HG03378 (cell line): ENCODE measurements at regions not wholly inside any gene's neighbourhood (a gene's known extent, or its start where the extent isn't known, plus 50 kb on each side); places are given as distances from the start of the nearest gene placed in this dataset.

Source experiments
- ATAC-seq: cut with Tn5 transposase; IDR thresholded peaks from one replicate; pipeline ENCODE4 v1.9.1; 2021; ENCODE audit warnings: mild to moderate bottlenecking, moderate library complexity; ENCODE audit not compliant: unreplicated experiment

- no peak for ATAC-seq
These were observed 129.3 kb upstream of the UBE2E2 start for GRCh38 chr3:23073724-23074305.

DNA sequence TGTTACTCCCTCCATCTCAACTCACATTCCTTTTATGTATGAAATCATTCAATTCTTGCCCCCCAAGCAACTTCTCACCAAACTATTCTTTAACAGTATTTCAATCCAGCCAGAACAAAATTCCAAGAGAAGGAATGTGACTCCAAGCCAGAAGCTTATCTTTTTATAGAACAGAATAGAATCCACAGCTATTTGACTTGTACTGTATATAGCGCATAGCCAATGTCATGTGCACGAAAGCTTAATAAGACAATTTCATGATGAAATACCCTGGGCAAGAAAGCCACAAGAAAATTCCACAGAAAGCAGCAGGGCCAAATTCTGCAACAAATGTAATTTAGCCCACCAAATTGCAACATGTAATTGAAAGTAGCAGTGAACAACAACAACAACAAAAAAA is 127.6 kb upstream of the UBE2E2 start:
- no peak for ATAC-seq

GRCh38 chr3:23076437-23076836 is 126.7 kb upstream of the UBE2E2 start:
- ATAC-seq, result no peak

DNA sequence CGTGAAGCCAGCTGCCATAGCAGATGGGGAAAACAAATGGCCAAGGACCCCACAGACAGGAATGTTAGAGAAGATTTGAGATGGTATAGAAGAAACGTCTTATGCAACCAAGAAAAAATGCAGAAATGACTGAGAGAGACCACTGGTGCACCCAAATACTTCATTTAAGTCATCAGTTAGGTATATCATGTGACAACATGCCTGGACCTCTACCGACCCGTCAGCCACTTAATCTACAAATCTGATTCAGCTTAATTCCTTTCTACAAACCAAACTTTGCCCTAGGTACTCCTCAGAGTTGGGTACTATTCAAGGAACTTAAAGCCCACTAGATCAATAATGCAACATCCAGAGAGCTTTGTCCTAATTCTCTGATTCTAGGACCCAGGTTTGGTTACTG is 126.0 kb upstream of the UBE2E2 start:
- ATAC-seq, result no peak

DNA sequence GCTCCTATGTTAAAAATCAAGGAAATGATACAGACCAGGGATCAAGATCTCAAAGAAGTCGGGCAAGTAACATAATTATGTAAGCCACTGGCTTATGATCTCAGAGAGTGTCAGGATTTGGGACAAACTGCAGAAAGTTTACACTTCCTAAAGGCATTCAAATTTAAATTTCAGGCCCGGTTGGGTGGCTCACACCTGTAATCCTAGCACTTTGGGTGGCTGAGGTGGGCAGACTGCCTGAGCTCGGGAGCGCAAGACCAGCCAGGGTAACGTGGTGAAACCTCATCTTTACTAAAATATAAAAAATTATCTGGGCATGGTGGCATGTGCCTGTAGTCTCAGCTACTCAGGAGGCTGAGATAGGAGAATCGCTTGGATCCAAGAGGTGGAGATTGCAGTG is 124.4 kb upstream of the UBE2E2 start:
- no peak for ATAC-seq

GRCh38 chr3:23079976-23080375 is 123.2 kb upstream of the UBE2E2 start:
- no peak for ATAC-seq

- ATAC-seq, result no peak
These were observed 119.4 kb upstream of the UBE2E2 start for GRCh38 chr3:23083701-23084100.

GRCh38 chr3:23084367-23084766 is 118.8 kb upstream of the UBE2E2 start:
- ATAC-seq, result no peak

DNA sequence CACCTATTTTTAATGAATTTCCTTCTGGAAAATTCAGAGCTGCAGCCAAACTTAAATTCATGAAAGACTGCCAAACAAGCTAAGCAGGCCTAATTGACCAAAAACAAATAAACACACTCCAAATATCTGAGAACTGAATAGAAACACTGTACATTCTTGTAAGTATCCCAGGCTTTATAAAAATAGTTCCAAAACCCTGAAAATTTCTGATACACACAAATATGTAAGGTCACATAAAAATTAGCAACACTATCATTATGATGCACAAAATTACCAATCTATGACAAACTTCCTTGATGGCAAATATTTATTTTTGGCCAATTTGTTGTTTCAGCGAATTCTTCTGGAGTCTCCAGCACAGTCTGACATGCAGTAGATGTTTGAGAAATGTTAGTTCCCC is 117.9 kb upstream of the UBE2E2 start:
- no peak for ATAC-seq

DNA sequence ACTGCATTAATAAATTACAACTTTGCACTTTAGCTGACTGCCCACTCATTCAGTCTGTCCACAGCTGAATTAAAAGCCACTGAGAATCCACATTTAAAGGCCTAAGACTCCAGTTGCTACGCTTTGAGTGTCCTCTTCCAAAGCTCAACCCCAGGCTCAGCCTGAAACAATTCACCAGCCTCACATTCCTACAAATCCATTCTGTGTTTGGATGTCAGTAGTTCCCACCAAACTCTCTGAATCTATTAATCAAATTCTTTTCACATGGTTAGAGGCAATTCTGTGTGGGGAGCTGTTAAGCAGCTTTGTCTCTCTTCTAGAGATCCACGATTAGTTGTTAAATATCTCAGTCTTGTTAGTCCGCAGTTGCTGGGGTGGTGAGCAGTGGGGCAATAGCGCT is 116.8 kb upstream of the UBE2E2 start:
- no peak for ATAC-seq

DNA sequence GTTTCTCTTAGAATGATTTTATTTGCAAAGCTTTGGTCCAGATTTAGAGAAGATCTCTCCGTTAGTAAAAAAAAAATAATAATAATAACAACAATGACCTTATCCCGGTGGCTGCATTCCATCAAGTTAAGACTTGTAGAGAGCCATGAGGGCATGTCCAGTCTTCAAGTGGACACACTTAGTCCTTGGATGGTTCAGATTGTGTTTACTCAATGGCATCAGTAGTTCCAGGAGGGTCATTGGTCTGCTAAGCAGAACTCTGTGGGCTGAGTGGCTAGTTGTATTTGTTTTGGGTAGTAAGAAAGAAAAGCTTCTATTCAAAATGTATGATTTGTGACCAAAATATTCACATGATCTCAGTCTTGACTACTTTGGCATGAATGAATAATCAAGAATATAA is 116.3 kb upstream of the UBE2E2 start:
- ATAC-seq, result no peak

- ATAC-seq, result no peak
These were observed 108.7 kb upstream of the UBE2E2 start for GRCh38 chr3:23094412-23094811.

DNA sequence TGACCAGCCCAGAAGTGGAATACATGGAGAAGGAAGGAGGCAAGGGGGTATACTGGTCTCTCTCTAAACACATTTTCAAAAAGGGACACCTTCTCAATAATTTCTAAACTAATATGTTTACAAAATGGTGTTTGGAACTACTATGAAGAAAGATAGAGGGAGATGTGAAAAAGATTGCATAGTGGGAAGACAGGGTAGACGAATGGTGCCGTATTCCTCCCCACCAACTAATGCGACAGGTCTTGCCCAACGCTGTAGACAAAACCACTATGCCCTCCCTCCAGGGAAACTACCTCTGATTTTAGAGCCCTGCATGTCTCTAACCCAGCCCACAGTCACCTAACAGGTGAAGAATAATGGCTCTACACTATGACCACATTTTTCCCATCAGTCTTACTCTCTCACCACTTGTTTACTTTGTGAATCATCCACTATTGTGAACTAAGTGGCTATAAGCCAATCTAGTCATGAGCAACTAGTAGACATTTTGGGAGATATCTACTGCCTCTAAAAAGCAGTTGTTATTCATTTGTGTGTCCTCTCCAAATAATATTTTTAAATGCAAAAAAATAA is 108.2 kb upstream of the UBE2E2 start:
- no peak for ATAC-seq

DNA sequence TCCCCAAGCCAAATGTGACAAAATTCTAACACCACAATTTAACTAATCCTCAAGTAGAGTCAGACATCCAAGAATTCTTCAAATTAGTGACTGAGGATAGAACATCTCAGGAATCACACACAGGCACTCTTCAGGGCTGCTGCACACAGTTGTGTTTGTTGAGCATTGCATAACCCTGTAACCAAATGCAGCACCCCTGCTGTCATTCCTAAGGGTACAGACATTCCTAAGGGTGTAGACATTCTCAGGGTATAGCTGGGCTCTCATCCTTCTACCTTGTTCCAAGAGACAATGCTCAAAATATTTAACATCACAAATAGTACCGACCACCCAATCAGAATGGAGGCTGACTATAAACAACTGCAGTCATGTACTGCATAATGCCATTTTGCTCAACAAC is 107.1 kb upstream of the UBE2E2 start:
- no peak for ATAC-seq

- ATAC-seq, result no peak
These were observed 104.1 kb upstream of the UBE2E2 start for GRCh38 chr3:23099021-23099420.

DNA sequence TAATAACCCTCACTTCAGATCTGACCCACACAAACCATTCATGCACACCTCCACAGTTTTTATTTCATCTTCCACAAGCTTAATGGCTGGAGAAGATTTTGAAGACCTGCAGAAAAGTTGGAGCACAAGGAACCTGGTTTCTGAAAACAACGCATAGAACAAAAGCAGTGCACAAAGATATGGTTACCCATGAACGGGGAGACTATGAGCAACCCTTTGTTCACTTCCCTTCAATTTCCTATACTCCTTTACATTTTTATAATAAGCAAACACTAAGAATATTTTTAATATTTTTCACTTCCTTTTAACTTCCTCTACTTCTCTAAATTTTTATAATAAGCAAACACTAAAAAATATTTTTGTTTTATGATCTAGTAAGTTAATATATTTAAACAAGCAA is 103.5 kb upstream of the UBE2E2 start:
- ATAC-seq, result no peak

DNA sequence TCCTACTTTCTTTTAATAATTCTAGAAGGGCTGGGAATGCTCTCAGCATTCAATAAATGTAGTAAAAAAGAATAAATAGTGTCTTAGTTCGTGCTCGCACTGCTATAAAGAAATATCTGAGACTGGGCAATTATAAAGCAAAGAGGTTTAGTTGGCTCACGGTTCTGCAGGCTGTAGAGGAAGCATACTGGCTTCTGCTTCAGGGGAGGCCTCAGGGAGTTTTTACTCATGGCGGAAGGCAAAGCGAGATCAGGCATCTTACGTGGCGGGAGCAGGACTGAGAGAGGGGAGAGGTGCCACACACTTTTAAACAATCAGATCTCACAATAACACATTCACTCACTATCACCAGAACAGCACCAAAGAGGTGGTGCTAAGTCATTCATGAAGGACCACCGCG is 103.0 kb upstream of the UBE2E2 start:
- ATAC-seq, result no peak

DNA sequence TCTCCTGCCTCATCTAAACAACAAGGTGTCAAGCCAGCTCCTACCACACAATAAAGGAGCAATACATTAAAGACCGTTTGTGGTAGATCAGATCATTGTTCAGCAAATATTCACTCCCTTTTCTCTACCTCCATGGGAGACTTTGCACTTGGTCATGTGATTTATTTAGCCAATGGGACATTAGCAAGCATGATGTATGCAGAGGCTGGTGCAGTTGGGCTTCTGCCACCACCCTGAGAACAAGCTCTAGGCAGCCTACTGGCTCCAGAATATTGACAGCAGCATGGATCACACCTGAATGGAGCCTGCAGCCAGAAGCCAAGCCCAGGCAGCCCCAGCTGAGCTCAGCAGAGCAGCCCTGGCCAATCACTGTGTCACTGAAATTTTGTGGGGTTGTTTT is 99.4 kb upstream of the UBE2E2 start:
- no peak for ATAC-seq

- ATAC-seq, result no peak
These were observed 98.1 kb upstream of the UBE2E2 start for GRCh38 chr3:23105048-23105447.

GRCh38 chr3:23106666-23107065 is 96.5 kb upstream of the UBE2E2 start:
- no peak for ATAC-seq

DNA sequence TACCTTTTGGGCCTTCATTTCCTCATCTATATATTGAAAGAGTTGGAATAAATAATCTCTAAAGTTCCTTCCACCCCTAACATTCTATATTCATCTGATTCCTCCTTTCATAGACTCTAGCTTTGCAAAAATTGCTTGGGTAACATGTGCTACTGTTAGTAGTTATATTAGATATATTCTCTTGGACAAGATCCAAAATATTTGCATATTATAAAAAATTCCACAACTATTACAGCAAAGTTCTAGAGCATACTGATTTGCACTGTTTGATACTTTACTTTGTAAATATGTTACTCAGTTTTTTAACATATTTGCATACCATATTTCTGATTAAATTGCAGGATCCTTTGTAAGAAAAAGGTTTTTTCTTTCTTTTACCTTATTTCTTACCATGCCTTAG is 95.9 kb upstream of the UBE2E2 start:
- ATAC-seq, result no peak

GRCh38 chr3:23108451-23109057 is 94.6 kb upstream of the UBE2E2 start:
- ATAC-seq, result no peak

DNA sequence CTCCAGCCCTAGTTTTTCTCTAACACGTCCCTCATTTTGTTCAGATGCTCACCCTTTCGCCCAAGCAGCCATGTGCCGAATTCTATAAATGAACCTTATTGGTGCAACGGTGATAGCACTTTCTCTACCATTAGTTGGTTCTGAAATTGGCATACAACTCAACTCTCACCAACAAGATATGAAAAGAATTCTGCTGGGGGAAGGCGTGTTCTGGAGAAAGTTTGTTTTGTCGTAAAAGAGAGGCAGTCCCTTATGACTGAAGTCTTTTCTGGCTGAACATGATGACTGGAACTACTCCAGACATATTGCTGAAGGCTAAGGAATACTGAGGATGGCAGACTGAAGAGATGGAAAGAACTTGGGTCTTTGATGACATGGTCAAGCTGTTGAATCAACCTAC is 91.8 kb upstream of the UBE2E2 start:
- no peak for ATAC-seq
